ENCODE measurements at regions not wholly inside any gene's neighbourhood (a gene's known extent, or its start where the extent isn't known, plus 50 kb on each side); places are given as distances from the start of the nearest gene placed in this dataset.
"Not testable (repeated sequence)": the region's sequence is repeated elsewhere in the genome, so short reads cannot be mapped to it uniquely, and the experiment has no call there.

DNA sequence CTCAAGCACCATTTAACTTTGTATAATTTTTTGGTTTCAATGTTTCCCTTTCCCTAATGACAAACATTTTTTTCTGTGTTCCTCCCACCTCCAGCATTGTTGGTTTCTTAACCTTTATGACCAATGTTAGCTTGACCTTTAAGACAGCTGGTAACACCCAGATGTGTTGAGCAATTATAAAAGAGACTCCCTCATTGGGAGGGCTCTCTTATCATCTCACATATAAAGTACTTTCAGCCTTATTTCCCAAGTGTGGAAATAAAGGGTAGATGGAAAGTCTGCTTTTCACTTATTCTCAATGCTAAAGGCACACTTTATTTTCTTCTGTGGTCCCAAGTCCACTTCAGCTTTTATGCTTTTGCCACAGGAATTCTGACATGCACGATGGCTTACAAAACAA, 1420.4 kb downstream of the RAPGEF2 start:
- no peak for DNase-seq

DNA sequence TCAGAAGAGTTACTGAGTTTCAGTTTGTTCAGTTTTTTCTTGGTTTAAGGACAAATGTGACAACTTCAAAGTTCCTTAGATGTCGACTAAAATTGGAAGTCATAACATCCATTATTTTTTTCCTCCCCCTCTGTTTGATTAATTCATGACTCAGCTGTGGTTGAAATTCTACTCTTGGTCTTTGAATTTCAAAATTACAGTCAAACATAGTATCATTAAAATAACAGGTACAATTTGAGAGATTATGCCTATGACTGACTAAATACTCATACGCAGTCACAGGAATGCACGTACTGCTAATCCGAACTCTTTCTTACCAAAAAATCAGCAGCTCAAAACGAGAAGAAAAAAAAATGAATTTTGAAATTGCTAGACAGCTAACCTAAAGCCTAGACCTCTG, 1434.8 kb downstream of the RAPGEF2 start:
- DNase-seq = no peak

DNA sequence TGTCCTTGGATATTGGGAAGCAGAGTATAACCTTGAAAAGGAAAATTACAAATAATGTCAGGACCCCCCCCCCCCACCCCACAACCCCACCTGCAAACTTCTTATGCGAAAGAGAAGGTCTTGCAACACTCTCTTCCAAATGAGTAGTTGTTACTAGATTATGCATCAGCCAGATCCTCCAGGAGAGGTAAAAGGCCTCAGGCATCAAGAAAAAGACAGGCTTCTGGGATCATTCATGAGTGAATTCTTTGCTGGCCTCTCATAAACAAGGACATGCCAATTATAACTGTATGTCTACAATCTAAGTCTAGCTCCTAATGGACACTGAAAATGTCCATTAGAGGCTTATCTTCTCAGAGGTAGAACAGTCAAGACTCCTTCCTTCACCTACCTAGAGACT, 1443.3 kb downstream of the RAPGEF2 start:
- DNase-seq = no peak

DNA sequence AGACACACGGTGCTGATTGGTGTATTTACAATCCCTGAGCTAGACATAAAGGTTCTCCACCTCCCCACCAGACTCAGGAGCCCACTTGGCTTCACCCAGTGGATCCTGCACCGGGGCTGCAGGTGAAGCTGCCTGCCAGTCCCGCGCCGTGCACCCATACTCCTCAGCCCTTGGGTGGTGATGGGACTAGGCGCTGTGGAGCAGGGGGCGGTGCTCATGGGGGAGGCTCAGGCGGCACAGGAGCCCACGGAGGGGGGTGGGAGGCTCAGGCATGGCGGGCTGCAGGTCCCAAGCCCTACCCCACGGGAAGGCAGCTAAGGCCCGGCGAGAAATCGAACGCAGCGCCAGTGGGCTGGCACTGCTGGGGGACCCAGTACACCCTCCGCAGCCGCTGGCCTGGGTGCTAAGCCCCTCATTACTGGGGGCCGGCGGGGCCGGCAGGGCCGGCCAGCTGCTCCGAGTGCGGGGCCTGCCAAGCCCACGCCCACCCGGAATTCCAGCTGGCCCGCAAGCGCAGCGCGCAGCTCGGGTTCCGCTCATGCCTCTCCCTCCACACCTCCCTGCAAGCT, 1447.2 kb downstream of the RAPGEF2 start:
- not testable (repeated sequence) for DNase-seq

DNA sequence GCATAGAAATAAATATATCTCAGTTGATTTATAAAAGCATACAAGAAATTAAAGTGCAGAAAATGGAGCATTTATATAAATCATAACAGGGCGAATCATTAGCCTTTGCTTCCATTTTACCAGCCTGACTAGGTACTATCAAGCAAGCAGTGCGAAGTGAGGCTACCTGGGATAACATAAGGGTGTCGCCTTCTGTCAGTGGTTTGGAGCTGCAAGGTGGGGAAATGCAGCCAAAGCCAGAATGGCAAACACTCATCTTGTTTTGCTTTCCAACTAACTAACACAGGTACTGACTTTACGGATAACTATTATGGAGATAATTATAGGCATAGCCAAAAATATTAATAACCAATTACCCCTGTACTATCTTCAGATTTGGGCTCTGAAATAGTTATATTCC, 1459.8 kb downstream of the RAPGEF2 start:
- no peak for DNase-seq

DNA sequence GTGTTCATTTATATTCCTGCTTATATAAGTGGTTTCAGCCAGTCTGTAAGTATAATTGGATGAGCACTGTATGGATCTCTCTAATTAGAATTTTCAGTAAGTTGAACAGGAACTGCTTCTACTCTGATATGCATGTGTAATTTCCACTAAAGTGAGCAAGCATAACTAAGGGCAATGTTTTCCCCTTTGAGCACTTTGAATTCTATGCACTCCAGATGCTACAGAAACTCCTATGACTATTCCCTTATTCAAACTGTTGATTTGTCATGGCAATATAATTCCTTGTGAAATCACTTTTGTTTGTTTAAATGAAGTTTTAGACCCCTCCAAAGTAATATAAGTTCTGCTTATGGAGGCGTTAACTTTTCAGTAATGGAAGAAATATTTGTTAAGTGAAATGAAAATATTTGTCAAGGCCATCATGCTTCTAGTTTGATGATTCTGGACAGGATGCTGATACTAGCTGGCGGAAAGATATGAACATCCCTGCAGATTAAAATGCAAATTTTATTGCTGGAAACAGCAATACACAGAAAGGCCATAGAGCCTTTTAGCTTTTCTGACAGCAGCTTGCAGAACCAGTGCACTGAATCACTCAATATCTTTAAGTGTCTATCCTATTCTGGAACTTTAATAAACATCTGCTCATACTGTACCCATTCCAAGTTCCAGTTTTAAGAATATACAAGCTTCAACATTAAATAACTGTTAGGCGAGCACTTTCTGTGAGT, 1460.8 kb downstream of the RAPGEF2 start:
- no peak for DNase-seq

DNA sequence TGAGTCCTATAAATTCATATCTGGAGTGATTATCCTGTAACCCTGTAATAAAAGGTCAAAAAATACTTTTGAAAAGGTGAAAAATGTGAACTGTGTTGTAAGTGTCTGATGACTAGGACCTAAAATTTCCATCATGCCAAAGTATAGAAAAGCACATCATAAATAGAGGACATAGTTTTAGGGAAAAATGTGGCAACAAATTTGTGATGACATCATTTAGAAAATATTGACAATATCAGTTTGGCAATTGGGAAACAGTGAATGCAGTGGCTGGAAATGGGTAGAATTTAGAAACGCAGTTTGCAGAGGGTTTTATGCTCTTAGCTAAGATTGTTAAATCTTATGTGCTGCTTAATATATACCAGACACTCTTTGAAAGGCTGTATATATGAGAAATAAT, 1464.8 kb downstream of the RAPGEF2 start:
- no peak for DNase-seq

DNA sequence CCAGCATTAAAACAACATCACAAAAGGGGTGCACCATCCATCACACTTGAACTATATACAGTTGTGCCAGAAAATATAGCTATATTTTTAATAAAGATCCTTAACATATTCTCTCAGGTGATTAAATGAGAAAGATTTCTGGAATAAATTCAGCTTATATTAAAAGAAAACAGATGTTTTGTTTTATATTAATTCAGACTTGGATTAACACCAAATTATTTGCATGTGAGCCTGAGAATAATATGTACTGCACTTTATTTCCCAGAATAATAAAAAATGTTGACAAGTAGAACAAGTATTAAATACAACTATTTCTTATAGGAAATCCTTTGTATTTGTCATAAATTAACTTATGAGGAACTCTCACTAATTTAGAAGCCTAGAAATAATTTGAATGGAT, 1467.4 kb downstream of the RAPGEF2 start:
- no peak for DNase-seq

DNA sequence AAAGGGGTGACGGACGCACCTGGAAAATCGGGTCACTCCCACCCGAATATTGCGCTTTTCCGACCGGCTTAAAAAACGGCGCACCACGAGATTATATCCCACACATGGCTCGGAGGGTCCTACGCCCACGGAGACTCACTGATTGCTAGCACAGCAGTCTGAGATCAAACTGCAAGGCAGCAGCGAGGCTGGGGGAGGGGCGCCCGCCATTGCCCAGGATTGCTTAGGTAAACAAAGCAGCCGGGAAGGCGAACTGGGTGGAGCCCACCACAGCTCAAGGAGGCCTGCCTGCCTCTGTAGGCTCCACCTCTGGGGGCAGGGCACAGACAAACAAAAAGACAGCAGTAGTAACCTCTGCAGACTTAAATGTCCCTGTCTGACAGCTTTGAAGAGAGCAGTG, 1471.4 kb downstream of the RAPGEF2 start:
- DNase-seq = not testable (repeated sequence)

DNA sequence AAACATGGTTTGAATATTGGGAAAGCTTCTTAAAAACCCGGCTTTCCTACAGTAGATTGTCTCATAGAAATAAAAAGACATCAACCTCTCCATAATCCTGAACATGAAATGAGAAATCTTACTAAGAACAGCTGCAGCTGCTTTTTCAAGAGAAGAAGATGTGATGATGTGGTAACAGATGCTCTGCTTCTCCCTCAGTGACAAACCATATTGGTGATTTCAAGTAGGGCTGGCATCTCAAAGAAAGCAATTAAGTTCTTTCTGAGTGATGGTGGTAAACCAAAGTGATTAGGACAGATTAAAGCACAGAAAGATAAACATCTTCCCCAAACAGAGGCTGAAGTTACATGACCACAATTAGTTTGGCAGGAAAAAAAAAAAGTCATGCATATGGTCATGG, 1477.7 kb downstream of the RAPGEF2 start:
- no peak for DNase-seq

DNA sequence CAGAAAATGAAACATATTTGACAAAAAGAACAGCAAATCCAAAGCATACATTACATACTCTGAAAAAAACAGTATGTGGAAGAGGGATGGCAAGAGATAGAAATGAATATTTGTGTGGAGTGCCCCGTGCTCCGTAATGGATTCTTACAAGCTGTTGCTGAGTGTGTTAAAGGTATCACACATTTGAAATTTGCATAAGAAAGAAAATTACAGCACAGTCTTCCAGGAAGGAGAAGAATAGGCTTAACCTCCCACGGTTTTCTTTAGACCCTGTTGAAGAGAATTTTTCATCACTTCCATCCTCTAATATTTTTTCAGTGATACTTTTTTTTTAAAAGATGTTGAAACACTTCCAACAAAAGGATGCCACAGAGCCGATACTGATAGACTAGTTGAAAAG, 1489.4 kb downstream of the RAPGEF2 start:
- DNase-seq = no peak

DNA sequence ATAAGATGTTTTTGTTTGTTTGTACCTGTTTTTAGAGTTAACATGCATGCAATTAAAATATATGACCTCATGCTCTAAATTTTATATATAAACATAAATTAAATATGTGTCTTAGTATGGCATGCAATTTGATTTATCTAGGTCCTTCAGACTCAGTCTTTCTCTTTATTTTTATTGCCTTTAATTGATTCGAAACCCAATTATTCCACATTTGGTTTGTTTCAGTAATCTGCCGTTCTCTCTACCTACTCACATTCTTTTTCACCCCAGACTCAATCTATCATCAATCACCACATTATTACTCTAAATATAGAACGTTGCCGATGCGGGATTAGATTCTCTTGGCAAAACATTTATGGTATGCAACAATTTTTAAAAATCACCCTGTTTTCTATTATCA, 1492.8 kb downstream of the RAPGEF2 start:
- no peak for DNase-seq

DNA sequence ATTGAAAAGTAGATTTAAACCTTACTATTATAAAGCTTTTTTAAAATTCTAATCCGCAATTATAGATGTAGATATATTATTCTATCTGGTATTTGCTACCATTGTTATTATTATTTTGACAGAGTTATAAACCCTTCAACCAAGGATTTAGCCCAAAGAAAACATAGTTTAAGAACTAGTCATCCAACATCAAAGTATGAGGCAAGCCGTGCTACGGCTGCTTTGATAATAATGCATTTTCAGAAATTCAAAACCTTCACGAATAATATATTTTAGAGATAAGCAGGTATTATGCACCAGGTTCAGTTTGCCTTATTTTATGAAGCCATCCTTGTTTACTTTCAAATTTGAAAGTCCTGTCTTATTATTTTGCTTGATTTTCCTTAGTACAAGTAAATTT, 1501.7 kb downstream of the RAPGEF2 start:
- no peak for DNase-seq

DNA sequence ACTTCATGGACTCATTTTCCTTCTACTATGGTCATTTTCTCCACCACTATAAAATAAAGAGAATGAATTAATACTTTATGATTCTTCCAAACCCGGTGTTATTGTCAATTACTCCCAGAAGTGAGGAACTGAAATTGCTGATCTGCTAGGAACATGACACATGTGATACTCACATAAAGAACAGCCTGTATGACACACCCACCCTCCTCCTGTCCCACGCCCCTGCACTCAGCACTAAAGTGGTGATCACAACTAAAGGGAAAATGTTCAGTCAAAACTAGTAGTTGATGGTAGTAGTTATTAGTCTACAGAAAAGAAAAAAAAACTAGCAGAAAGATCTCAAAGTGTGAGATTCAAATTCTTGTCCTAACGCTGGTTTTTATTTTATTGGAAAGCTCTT, 1508.3 kb downstream of the RAPGEF2 start:
- no peak for DNase-seq

DNA sequence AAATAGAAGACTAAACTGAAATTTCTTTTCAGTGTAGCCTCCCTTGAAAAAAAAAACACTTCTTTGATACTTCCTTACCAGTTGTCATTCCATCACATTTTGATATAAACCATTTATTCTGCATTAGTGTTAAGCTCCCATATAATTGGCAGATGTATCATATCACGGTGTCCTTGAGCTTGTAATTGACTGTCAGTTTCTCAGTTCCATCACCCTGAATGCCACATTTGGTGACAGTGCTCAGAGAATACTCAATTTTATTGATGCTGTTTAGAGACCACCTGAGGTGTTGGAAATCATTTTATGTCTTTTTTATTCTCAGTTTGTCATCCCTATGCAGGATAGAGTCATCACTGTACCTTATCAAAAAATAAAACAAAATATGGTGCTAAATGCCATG, 1528.2 kb downstream of the RAPGEF2 start:
- DNase-seq = no peak

DNA sequence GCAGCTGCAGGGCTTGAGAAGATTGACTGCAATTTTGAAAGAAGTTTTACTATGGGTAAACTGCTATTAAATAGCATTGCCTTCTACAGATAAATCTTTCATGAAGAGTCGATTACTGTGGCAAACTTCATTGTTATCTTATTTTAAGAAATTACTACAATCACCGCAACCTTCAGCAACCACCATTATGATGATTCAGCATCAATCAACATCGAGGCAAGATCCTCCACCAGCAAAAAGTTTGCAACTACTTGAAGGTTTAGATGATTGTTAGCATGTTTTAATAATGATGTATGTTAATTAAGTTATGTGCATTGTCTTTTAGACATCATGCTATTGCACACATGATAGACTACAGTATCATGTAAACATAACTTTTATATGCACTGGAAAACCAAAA, 1511.0 kb downstream of the FSTL5 start:
- DNase-seq = no peak

DNA sequence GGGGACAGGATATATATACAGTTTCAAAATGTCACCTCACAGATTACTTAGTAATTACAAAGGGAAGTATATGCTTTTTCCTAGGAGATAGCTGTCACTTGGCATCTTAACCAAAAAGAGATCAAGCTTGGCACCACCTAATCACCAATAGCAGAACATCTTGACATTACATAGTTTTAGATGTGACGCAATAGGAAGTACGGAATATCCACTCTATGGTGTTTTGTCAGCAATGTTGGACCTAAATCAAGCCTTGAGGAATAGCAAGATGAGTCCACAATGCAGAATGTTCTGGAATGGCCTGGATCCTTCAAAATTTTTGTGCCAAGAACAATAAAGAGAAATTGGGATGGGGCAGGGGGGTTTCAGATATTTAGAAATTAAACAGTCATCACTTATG, 1488.2 kb downstream of the FSTL5 start:
- no peak for DNase-seq

DNA sequence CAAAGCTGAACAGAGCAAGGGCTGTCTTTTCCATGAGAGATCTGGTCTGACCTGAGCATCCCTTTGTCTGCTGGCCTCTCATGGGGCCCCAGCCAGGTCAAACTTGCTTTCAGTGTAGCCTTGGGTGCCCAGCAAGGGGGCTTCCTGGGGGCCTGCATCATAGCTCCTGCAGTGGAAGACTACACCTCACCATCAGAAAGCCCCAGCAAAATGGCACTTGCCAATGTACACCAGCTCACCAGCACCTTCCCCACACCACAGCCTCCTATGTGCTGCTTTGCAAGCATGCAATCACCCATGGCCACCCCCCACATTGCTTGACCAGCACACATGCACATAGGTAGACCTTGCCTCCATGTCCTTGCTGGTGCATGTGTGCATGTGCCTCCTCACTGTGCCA, 1478.1 kb downstream of the FSTL5 start:
- DNase-seq = no peak

DNA sequence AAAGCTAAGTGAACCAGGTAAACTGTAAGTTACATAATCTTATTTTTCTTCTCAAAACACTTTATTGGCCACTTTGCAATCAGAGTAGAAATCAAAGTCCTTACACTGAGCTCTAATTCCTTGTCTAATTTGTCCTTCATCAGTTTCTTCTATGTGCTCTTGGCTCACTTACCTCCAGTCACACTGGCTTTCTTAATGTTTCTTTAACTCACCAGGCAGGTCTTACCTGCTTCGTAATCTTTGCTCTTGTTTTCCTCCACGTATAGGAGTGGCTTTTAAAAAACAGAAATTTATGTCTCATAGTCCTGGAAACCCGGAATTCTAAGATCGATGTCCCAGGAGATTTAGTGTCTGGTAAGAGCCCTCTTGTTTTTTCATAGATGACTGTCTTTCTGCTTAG, 1462.1 kb downstream of the FSTL5 start:
- DNase-seq = no peak

DNA sequence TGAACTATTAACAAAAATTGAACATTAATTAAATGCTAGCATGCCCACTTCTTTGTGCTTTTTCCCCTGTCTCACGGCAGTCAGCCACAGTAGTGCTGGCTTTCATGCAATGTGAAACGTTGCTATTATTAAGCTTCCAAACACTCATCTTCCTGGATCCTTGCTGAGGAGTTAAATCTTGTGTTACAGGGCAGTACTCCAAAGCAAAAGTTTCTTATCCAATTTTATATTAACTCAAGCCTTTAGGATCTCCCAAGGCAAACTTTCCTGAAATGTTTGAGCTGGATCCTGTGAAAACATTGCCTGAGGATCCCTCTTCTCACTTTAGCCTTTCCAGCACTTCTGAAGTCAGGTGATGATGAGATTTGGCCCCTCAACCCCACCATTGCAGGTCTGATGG, 1454.8 kb downstream of the FSTL5 start:
- no peak for DNase-seq

DNA sequence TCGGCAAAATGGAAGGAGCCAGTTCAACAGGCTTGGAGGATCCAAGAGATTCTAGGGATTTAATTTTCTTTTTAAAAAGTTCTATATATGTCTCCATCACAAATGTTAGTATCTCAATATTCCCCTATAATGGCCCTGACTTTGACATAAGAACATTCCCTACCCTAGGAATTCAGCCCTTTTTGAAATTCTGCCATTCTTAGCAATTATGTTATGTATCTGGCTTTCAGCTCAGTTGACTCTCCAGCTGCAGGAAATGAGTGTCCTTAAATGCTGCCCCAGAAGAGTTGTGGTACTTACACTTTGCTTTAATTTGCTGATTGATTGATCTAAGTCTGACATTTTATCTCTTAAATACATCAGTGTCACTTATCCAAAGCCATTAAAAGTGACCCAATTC, 1454.3 kb downstream of the FSTL5 start:
- no peak for DNase-seq

DNA sequence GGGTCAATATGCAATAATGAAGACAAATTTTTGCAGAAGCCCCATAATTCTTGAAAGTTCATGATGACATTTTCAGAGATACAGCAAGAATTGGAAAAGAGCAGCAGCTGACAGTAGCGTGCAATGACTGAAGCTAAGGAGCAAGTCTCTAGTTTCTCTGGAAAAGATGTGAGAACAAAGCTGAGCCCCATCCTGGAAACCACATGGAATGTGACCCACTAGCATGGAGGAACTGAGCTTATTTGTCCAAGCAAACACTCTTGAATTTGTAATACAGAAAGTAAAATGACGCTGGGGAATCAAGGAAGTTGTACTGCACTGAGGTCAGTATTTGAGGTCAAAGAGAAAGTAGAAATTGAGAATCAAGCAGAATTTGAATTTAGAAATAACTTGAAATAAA, 1447.2 kb downstream of the FSTL5 start:
- DNase-seq = no peak

DNA sequence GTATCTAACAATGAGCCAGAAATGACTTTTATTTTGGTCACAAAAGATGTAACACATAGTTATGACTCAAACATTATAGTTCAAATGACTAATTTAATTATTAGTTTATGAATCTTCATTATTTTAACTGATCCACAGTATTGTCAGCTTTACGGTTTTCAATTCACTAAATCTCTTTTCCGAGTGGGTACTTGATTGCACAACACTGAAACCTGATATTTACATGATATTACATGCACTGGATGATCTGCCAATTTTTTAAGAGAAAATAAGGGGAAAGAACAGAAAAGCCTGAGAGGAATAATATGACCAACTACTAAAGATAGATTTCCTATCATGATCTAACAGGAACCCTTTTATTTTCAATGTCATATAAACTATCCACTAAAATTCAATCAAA, 1446.0 kb downstream of the FSTL5 start:
- DNase-seq = no peak

DNA sequence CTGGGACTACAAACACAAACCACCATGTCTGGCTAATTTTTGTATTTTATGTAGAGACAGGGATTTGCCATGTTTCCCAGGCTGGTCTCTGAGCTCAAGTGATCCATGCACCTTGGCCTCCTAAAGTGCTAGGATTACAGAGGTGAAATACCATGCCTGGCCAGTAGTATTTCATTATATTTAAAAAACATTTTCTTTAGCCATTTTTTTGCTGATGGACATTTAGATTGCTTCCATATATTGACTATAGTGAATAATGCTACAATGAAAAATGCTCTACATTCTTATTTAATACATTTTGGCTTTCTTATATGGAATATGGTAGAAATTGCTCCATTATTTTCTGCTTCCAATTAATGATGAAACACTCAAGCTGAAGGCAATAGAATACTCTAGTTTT, 1439.7 kb downstream of the FSTL5 start:
- DNase-seq = no peak

DNA sequence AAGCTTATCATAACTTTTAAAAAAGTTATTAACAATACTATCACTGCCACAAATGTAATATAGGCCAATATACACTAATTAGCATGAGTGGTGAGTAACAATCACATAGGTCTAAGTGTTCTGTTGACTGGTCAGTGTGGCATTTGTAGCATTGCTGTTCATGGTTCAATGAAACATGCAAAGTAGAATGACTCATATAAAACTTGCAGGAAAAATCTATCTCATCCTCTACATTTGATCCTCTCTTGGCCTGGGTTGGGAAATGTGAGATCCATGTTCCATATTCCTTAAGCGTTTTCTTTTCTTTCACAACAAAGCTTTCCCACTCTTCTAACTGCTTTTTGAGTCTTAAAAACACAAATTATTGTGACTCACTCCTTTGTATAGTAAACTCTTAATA, 1418.7 kb downstream of the FSTL5 start:
- DNase-seq = no peak

Data from NCI-H446 (cell line).